GM13976 (cell line): ENCODE measurements at regions not wholly inside any gene's neighbourhood (a gene's known extent, or its start where the extent isn't known, plus 50 kb on each side); places are given as distances from the start of the nearest gene placed in this dataset.
A peak's percentile ranks its signal among the peaks of the same experiment; 100 is the strongest.

Experiments
- DNase-seq: peaks from one replicate; pipeline ENCODE4 v3.0.0; 2012; ENCODE audit warnings: low spot score
- CTCF ChIP-seq: IDR thresholded peaks from 2 replicates; pipeline ENCODE4 v1.5.1; 2012; ENCODE audit warnings: borderline replicate concordance, mild to moderate bottlenecking; ENCODE audit not compliant: insufficient read depth; ENCODE audit errors: extremely low read depth, missing control alignments, control extremely low read depth
- in situ Hi-C: fragments of 300-500 bp; cut with MboI; formaldehyde crosslinking; loops from one replicate; pipeline ENCODE4 v1.12.0; 2022; ENCODE audit warnings: low sequenced_read_pairs, mixed read lengths, inconsistent platforms; ENCODE audit not compliant: unreplicated experiment

- in situ Hi-C loops, result no loop called here
- TF ChIP-seq CTCF, result no peak
- no peak for DNase-seq
Measured at GRCh38 chr7:118072893-118073674, 110.9 kb upstream of the LSM8 start.

GRCh38 chr7:118075936-118076335 lies 108.0 kb upstream of the LSM8 start:
- DNase-seq, result no peak
- in situ Hi-C loops, result no loop called here
- TF ChIP-seq CTCF, result no peak

GRCh38 chr7:118076564-118076963 lies 107.4 kb upstream of the LSM8 start:
- DNase-seq, result no peak
- TF ChIP-seq CTCF, result no peak
- in situ Hi-C loops, result no loop called here

- in situ Hi-C loops, result no loop called here
- TF ChIP-seq CTCF, result no peak
- DNase-seq, result no peak
Measured at GRCh38 chr7:118078015-118078414, 105.9 kb upstream of the LSM8 start.

- DNase-seq, result no peak
- no peak for TF ChIP-seq CTCF
- in situ Hi-C loops, result no loop called here
Measured at GRCh38 chr7:118079369-118079768, 104.6 kb upstream of the LSM8 start.

- peak; percentile 29 for DNase-seq
- in situ Hi-C loops, result no loop called here
- no peak for TF ChIP-seq CTCF
Measured at GRCh38 chr7:118080947-118081346, 103.0 kb upstream of the LSM8 start.
